ENCODE measurements at regions not wholly inside any gene's neighbourhood (a gene's known extent, or its start where the extent isn't known, plus 50 kb on each side); places are given as distances from the start of the nearest gene placed in this dataset.
"Not testable (repeated sequence)": the region's sequence is repeated elsewhere in the genome, so short reads cannot be mapped to it uniquely, and the experiment has no call there.

DNA sequence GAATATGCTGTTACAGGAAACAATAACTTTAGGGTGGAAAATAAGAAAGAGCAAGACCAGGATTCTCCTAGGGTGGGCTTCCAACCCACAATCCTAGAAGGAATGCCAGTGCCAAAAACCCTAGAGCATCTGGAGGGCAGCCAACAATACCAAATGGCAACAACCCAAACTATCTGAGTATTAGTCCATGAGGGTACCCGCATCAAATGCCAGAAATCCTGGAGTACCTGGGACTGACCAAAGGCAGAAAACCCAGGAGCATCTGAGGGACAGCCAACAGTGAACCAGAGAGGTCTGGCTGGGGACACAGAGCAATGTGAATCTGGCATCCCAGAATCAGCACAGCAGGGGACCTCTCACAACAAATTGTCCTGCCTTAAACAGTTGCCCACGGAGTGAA lies 126.3 kb downstream of the SCG2 start:
- no peak for DNase-seq
- in situ Hi-C loops (cut with MboI; ENCODE audit: low pct_unique_long_range_greater_than_20kb, low sequenced_read_pairs): no loop called here

GRCh38 chr2:223477318-223477717 lies 124.8 kb downstream of the SCG2 start:
- no peak for DNase-seq
- in situ Hi-C loops (cut with MboI; ENCODE audit: low pct_unique_long_range_greater_than_20kb, low sequenced_read_pairs): no loop called here

DNA sequence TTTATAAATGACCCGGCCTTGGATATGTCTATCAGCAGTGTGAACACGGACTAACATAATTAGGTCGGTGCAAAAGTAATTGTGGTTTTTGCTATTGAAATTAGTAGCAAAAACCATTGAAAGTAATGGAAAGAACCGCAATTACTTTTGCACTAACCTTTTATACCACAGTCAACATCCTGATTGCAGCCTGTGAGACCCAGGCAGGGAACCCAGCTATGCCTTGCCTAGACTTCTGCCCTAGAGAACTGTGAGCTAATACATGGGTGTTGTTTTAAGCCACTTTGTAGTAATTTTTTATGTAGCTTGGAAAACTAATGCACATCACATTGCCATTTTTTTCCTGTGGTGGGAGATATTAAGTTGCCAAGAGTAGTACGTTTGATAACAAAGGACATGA lies 120.7 kb downstream of the SCG2 start:
- in situ Hi-C loops (cut with MboI; ENCODE audit: low pct_unique_long_range_greater_than_20kb, low sequenced_read_pairs): no loop called here
- DNase-seq: no peak

DNA sequence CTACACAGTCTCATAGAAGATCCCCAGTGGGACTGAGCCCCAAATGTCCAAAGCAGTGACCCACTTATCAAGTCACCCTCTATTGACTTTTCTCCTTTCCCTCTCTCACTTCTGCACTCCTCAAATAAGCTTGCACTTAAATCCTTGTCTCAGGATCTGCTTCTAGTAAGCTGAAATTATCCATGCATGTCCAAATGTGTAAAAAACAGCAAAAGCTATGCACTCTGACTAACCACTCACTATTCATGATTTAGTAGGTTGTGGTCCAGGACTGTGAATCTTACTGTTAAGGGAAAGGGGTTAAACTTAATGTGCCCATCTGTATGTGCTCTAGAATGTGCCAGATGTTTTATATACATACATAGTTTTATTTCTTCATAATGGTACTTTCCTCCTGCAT lies 115.4 kb downstream of the SCG2 start:
- in situ Hi-C loops (cut with MboI; ENCODE audit: low pct_unique_long_range_greater_than_20kb, low sequenced_read_pairs): no loop called here
- no peak for DNase-seq

GRCh38 chr2:223487214-223487846 lies 114.8 kb downstream of the SCG2 start:
- no peak for DNase-seq
- in situ Hi-C loops (cut with MboI; ENCODE audit: low pct_unique_long_range_greater_than_20kb, low sequenced_read_pairs): no loop called here

- DNase-seq: no peak
- in situ Hi-C loops (cut with MboI; ENCODE audit: low pct_unique_long_range_greater_than_20kb, low sequenced_read_pairs): no loop called here
These were observed 113.3 kb downstream of the SCG2 start for GRCh38 chr2:223488814-223489213.

DNA sequence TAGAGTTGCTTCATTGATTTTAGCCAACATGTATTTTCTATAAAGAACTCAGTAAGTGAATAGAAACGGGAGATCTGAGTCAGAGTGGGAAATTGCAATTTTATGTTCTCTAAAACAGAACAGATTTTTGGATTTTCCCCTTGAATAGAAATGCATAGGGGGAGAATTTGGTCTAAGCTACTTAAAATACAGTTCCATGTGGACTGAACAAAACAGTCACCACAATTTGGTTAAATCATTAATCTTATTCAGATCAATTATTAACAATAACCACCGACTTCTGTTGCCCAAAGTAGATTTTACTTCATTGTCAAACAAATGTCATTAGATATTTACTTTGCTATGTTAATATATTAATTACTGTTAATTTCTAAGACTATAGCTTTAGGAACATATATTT lies 107.7 kb downstream of the SCG2 start:
- DNase-seq: no peak
- in situ Hi-C loops (cut with MboI; ENCODE audit: low pct_unique_long_range_greater_than_20kb, low sequenced_read_pairs): no loop called here

- no peak for DNase-seq
- in situ Hi-C loops (cut with MboI; ENCODE audit: low pct_unique_long_range_greater_than_20kb, low sequenced_read_pairs): no loop called here
These were observed 107.2 kb downstream of the SCG2 start for GRCh38 chr2:223494942-223495341.

- DNase-seq; in situ Hi-C loops (cut with MboI; ENCODE audit: low pct_unique_long_range_greater_than_20kb, low sequenced_read_pairs): not testable (repeated sequence)
These were observed 105.3 kb downstream of the SCG2 start for GRCh38 chr2:223496853-223497252.

- in situ Hi-C loops (cut with MboI; ENCODE audit: low pct_unique_long_range_greater_than_20kb, low sequenced_read_pairs): no loop called here
- DNase-seq: no peak
These were observed 101.5 kb downstream of the SCG2 start for GRCh38 chr2:223500709-223501108.

- in situ Hi-C loops (cut with MboI; ENCODE audit: low pct_unique_long_range_greater_than_20kb, low sequenced_read_pairs): no loop called here
- no peak for DNase-seq
These were observed 100.5 kb downstream of the SCG2 start for GRCh38 chr2:223501641-223502040.

DNA sequence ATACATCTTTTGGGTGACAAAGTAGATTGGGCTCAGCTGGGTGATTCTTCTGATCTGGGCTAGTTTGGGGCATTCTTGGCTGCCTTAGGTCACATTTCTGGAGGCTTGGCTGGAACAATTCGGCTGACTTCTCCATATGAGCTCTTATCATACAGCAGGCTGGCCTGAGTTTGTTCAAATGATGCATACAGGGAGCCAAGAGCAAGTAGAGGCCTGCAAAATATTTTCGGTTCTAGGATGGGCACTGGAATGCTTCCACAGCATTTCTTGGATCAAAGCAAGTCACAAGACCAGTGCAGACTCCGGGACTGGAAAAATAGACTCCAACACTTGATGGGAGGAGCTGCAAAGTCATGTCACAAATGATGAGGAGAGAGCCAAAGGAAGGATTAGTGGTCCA lies 98.4 kb downstream of the SCG2 start:
- DNase-seq: no peak
- in situ Hi-C loops (cut with MboI; ENCODE audit: low pct_unique_long_range_greater_than_20kb, low sequenced_read_pairs): no loop called here

DNA sequence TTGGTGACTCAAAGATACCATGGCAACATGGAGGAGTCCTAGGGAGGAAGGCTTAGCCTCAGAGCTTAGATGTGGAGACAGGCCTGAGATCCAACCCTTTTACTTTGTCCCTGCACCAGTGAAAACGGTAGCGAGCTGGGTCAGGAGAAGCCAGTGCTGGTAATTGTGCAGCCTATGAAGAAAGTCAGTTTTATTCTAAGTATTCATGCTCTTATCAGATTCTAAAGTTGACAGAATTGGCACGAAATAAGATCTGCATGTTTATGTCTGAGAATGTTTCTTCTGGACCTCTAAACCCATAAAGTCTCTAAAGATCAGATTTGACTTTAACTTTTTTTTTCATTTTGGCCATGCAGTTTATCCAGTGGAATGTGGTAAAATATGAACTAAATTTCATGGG lies 93.8 kb downstream of the SCG2 start:
- no peak for DNase-seq
- in situ Hi-C loops (cut with MboI; ENCODE audit: low pct_unique_long_range_greater_than_20kb, low sequenced_read_pairs): no loop called here

GRCh38 chr2:223510713-223511112 lies 91.4 kb downstream of the SCG2 start:
- in situ Hi-C loops (cut with MboI; ENCODE audit: low pct_unique_long_range_greater_than_20kb, low sequenced_read_pairs): no loop called here
- DNase-seq: no peak

GRCh38 chr2:223511168-223511567 lies 91.0 kb downstream of the SCG2 start:
- in situ Hi-C loops (cut with MboI; ENCODE audit: low pct_unique_long_range_greater_than_20kb, low sequenced_read_pairs): no loop called here

GRCh38 chr2:223513771-223514455 lies 88.2 kb downstream of the SCG2 start:
- in situ Hi-C loops (cut with MboI; ENCODE audit: low pct_unique_long_range_greater_than_20kb, low sequenced_read_pairs): no loop called here
- DNase-seq: no peak

More at GRCh38 chr2:223511168-223511567, 91.0 kb downstream of the SCG2 start:
- no peak for DNase-seq

GRCh38 chr2:223519471-223519870 lies 82.7 kb downstream of the SCG2 start:
- DNase-seq: no peak
- in situ Hi-C loops (cut with MboI; ENCODE audit: low pct_unique_long_range_greater_than_20kb, low sequenced_read_pairs): no loop called here

- no peak for DNase-seq
- in situ Hi-C loops (cut with MboI; ENCODE audit: low pct_unique_long_range_greater_than_20kb, low sequenced_read_pairs): no loop called here
These were observed 79.4 kb downstream of the SCG2 start for GRCh38 chr2:223522796-223523195.

DNA sequence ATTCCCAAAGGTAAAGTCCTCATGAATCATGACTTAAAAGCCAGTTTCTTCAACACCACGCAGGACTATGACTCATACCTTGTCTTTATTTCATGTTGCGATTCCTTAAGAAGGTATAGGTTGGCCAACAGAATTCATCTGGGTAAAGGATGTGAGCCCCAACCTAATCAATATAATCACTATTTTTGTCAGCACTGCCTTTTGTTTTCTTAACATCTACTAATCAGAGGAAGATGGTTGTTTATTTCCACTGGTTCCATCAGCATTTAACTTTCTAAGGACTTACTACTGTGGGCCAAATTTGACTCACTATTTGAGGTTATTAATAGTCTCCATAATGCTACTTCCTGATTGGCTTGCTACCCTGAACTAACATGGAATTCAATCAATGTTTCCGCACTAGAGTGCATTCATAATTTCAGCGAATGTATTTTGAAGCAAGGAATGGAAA lies 78.6 kb downstream of the SCG2 start:
- in situ Hi-C loops (cut with MboI; ENCODE audit: low pct_unique_long_range_greater_than_20kb, low sequenced_read_pairs): no loop called here
- no peak for DNase-seq

- in situ Hi-C loops (cut with MboI; ENCODE audit: low pct_unique_long_range_greater_than_20kb, low sequenced_read_pairs): no loop called here
- no peak for DNase-seq
These were observed 78.1 kb downstream of the SCG2 start for GRCh38 chr2:223524066-223524465.

- in situ Hi-C loops (cut with MboI; ENCODE audit: low pct_unique_long_range_greater_than_20kb, low sequenced_read_pairs): no loop called here
- DNase-seq: no peak
These were observed 76.1 kb downstream of the SCG2 start for GRCh38 chr2:223526106-223526505.
